Osteocyte (in vitro differentiated cells): ENCODE measurements at regions not wholly inside any gene's neighbourhood (a gene's known extent, or its start where the extent isn't known, plus 50 kb on each side); places are given as distances from the start of the nearest gene placed in this dataset.

Experiments used
- DNase-seq: peaks from one replicate; pipeline ENCODE4 v3.0.0; 2021; ENCODE audit warnings: mixed read lengths; ENCODE audit not compliant: unreplicated experiment; ENCODE audit errors: extremely low spot score
- H3K27ac Mint-ChIP-seq: one replicate; pipeline ENCODE4 v1.8.0; 2021; ENCODE audit warnings: mild to moderate bottlenecking, mixed read lengths; ENCODE audit not compliant: unreplicated experiment
- H3K27me3 Mint-ChIP-seq: one replicate; pipeline ENCODE4 v1.8.0; 2021; ENCODE audit warnings: mixed read lengths; ENCODE audit not compliant: unreplicated experiment
- H3K36me3 Mint-ChIP-seq: one replicate; pipeline ENCODE4 v1.8.0; 2021; ENCODE audit warnings: mixed read lengths; ENCODE audit not compliant: unreplicated experiment
- H3K4me1 Mint-ChIP-seq: one replicate; pipeline ENCODE4 v1.8.0; 2021; ENCODE audit warnings: mixed read lengths; ENCODE audit not compliant: unreplicated experiment
- H3K4me3 Mint-ChIP-seq: one replicate; pipeline ENCODE4 v1.8.0; 2021; ENCODE audit warnings: mild to moderate bottlenecking, moderate library complexity, mixed read lengths; ENCODE audit not compliant: unreplicated experiment
- H3K9me3 Mint-ChIP-seq: one replicate; pipeline ENCODE4 v1.8.0; 2021; ENCODE audit warnings: mixed read lengths; ENCODE audit not compliant: unreplicated experiment
- CTCF ChIP-seq: fragments of 200-600 bp; sonication (generic); IDR thresholded peaks from 2 replicates; pipeline ENCODE4 v1.5.0; 2021; ENCODE audit warnings: antibody characterized with exemption, mild to moderate bottlenecking, moderate library complexity

GRCh38 chr3:30527186-30527585 is 79.2 kb upstream of the TGFBR2 start:
- DNase-seq = no peak
- TF ChIP-seq CTCF = no peak
- Mint-ChIP-seq H3K4me1 (peaks cover 48% of the 10 kb centered on the region), H3K9me3 (no peaks in the 10 kb centered on the region), H3K27ac (peak overlapping the region; percentile 90), H3K27me3 (no peaks in the 10 kb centered on the region), H3K36me3 (no peaks in the 10 kb centered on the region), H3K4me3 (peak overlapping the region; percentile 19)

DNA sequence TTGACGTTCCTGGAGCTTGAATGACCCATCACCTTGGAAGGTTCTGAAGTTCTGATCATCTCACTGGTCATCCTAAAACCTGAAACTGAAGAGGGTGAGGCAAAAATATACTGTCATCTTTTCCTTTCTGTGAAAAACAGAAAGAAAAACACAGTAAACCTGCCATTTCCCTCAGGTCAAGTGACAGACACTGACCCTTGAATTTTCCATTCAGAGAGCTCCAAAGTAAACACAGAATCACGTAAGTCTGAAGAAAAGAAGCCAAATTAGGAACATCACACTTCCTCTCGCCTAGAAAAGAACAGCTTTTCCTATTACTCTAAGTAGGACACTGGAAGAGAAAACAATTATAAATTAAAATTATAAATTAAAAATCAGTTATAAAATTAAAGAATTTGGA is 78.7 kb upstream of the TGFBR2 start:
- TF ChIP-seq CTCF = no peak
- H3K36me3 Mint-ChIP-seq = no peaks in the 10 kb centered on the region
- no peaks in the 10 kb centered on the region for H3K27me3 Mint-ChIP-seq
- no peaks in the 10 kb centered on the region for H3K9me3 Mint-ChIP-seq
- H3K4me3 Mint-ChIP-seq = peak overlapping the region; percentile 19
- peak overlapping the region; percentile 90 for H3K27ac Mint-ChIP-seq
- DNase-seq = no peak
- peaks cover 45% of the 10 kb centered on the region for H3K4me1 Mint-ChIP-seq

DNA sequence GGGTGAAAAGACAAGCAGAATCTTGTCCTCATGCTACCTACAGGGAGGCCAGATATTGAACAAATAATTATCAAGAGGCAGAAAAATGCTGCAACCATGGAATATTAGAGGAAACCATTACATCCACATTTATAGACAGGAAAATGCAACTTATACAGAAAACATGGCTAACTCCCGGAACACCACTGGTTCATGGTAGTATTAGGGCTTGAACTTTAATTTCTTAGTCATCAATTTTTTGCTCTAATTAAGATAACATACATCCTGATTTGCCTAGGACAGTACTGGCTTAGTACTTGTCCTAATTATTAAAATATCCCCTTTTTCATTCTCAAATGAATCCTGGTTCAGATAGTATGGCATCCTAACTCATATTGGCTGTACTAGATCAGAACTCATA is 76.3 kb upstream of the TGFBR2 start:
- no peak overlapping the region for H3K27ac Mint-ChIP-seq
- H3K9me3 Mint-ChIP-seq = no peaks in the 10 kb centered on the region
- DNase-seq = no peak
- no peaks in the 10 kb centered on the region for H3K27me3 Mint-ChIP-seq
- no peak overlapping the region for H3K4me3 Mint-ChIP-seq
- H3K4me1 Mint-ChIP-seq = peaks cover 38% of the 10 kb centered on the region
- no peak for TF ChIP-seq CTCF
- H3K36me3 Mint-ChIP-seq = no peaks in the 10 kb centered on the region

GRCh38 chr3:30531017-30531570 is 75.3 kb upstream of the TGFBR2 start:
- no peaks in the 10 kb centered on the region for H3K27me3 Mint-ChIP-seq
- no peak overlapping the region for H3K27ac Mint-ChIP-seq
- no peak for DNase-seq
- no peaks in the 10 kb centered on the region for H3K9me3 Mint-ChIP-seq
- no peak for TF ChIP-seq CTCF
- peaks cover 40% of the 10 kb centered on the region for H3K4me1 Mint-ChIP-seq
- H3K36me3 Mint-ChIP-seq = no peaks in the 10 kb centered on the region
- no peak overlapping the region for H3K4me3 Mint-ChIP-seq

GRCh38 chr3:30535525-30535924 is 70.9 kb upstream of the TGFBR2 start:
- no peak for DNase-seq
- H3K27ac Mint-ChIP-seq = peak overlapping the region; percentile 1
- no peaks in the 10 kb centered on the region for H3K27me3 Mint-ChIP-seq
- peaks cover 27% of the 10 kb centered on the region for H3K4me1 Mint-ChIP-seq
- no peak for TF ChIP-seq CTCF
- H3K36me3 Mint-ChIP-seq = no peaks in the 10 kb centered on the region
- H3K4me3 Mint-ChIP-seq = no peak overlapping the region
- no peaks in the 10 kb centered on the region for H3K9me3 Mint-ChIP-seq
